HuH-7 (cell line): ENCODE measurements at regions not wholly inside any gene's neighbourhood (a gene's known extent, or its start where the extent isn't known, plus 50 kb on each side); places are given as distances from the start of the nearest gene placed in this dataset.
"Not testable (repeated sequence)": the region's sequence is repeated elsewhere in the genome, so short reads cannot be mapped to it uniquely, and the experiment has no call there.

Experiments used
- DNase-seq: peaks from one replicate; pipeline ENCODE4 v3.0.0; 2011; ENCODE audit warnings: low spot score

DNA sequence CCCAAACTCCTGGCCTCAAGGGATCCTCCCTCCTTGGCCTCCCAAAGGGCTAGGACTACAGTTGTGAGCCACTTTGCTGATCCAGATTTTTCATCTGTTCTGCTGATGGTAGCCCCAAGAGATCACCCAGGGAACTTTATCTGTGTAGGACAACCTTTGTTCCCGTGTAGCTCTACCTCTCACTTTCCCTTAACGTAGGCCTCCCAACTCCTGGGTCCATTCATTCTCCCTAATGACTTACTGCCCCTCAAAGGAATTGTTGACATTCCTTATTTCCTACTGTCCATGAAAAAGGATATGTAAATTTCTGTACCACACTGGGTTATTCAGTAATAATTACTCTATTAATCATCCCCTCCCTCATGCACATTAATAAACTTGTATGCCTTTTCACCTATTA, 51.0 kb upstream of the PHF24 start:
- DNase-seq, result no peak

DNA sequence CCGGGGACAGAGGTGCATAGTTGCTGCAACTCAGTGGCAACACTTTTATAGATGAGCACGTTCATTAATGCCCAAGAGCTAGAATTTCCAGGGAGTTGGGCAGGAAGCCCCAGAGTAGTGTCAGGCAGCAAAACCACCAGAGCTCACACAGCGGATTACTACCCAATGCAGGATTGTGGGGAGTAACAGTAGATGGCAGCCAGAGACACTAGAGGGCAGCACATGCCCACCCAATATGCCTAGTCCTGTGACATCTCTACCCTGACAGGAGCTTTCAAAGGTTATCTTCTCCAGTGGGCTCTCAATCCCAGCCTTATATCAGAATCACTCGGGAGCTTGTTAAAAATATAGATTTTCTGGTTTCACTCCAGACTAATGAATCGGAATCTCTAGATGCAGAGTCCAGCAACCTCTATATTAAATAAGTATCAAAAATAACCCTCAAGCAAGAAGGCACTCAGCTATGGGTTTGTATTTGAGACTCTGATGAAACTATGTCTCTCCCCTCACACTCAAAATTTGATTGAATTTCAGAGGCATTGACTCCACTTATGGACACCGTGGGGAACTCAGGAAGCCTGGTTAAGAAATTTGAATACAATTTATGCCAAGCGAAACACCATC, 58.4 kb upstream of the PHF24 start:
- peak; percentile 60 for DNase-seq

DNA sequence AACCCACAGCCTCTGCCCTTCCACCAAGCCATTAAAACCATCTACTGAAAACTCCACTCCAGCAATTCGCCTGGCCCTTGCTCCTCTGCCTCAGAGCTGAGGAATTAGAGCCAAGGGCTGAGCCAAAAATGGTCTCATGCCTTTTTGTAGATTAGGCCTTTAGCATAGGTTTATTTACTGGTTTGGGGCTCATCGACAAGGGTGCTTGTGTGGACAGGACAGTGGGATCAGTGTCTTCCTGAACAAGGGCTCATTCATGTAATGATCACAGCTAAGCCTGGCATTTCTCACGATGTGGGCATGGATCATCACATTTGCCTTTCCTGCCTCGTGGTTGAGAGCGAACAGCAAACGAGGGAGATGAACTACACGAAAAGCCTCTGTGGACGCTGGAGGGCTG, 59.2 kb upstream of the PHF24 start:
- no peak for DNase-seq

DNA sequence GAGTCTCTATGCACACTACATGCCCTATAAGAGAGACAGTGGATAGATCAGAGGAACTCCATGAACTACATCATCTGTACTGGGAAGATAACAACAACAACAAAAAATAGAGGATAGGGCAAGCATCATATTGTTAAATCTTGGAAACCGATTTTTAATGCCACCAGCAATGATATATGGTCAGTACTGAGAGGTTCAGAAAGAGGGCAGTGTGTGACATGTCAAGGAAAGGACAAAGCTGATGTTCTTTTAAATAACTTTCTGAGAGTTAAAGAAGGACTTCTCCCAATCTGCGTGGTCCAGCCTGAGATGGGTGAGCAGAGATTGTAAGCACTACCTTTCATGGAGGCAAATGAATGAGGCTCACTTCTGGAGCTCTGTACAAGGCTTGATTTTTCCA, 62.0 kb upstream of the PHF24 start:
- DNase-seq, result no peak

DNA sequence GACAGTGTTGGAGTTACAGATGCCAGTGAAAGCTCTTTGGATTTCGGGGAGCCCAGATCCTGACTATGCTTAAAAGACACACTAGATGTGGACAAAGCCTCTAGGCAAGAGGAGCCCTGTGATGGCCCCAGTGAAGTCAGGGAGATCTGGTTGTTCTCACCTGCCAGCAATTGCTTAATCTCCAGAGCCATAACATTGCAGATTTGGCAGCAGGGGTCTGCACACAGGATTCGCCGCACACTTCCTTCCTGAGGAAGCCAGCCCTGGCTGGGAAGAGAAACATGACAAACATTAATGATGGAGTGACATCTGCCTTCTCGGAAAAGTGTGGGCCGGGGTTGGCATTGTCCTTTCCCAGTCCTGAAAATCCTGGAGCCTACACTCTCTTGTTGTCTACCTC, 65.2 kb upstream of the PHF24 start:
- DNase-seq, result no peak

DNA sequence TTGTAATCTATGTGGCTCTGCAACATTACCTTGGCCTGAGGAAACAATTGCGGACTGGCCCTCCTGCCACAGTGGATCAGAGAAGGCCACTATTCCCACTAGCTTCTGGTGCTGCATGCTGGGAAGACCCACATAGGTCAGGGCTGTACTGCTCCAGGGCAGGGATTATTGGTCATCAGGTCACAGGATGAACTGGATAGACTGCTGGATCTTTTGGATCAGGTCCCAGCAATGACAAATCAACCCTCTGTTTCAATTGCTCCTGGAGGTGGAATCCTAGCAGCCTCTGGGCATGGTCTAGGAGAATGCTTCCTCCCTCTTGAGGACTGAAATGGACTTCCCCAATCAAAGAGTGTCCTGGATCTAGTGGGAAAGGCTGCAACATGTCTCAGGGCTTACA, 66.7 kb upstream of the PHF24 start:
- no peak for DNase-seq

DNA sequence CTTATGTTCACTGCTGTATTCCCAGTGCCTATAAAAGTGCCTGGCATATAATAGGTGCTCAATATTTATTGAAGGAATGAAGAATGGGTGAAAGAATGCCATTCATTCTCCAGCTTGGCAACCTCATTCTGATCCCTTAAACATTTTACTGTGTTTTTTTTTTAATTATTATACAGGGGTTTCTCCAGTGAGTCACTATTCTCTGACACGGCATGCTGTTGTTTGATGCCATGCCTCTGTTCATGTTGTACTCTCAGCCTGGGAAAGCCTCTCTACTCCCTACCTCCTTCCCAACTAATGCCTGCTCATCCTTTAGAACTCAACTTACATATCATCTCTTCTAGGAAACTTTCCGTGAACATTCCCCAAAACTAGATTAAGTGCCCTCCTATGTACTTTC, 70.2 kb upstream of the PHF24 start:
- no peak for DNase-seq

DNA sequence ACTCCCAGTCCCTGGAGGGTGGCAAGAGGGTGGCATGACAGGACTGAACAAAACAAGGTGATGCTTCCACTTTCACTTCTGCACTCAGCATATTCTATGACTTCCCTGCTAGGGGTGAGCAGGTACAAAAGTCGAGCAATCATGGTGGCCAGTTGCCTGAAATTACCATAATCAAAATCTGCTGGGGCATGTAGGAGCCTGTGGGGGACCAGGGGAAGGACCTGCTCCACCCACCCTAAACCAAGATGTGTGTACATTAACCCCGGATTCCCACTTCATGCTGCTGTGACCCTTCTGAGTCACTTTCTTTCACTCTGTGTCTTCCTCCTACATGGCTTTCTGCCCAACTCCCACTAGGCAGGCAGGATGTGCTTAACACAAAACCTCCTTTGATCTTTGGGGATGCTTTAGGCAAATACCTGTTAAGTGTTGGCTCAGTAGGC, 73.3 kb upstream of the PHF24 start:
- no peak for DNase-seq

DNA sequence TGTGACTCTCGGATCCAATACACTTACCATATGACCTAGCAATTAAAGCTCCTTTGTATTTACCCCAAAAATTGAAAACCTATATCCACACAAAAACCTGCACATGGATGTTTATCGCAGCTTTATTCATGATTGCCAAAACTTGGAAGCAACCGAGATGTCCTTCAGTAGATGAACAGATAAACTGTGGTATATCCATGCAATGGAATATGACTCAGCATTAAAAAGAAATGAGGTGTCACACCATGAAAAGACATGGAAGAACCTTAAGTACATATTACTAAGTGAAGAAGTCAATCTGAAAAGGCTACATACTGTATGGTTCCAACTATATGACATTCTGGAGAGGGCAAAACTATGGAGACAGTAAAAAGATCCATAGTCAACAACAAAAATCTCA, 82.0 kb upstream of the PHF24 start:
- DNase-seq, result no peak

DNA sequence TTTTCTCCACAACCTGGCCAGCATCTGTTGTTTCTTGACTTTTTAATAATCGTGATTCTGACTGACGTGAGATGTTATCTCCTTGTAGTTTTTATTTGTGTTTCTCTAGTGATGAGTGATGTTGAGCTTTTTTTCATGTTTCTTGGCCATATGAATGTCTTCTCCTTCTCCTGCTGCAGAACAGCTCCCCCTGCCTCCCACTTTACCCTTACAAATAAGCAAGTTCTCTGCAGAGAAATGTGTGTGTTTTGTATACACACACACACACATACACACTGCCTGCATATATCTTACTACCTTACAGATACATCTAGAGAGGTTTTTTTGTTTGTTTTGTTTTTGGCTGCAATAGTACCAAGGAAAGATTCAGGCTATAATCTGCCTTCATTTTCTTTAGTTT, 88.7 kb upstream of the PHF24 start:
- DNase-seq, result no peak

DNA sequence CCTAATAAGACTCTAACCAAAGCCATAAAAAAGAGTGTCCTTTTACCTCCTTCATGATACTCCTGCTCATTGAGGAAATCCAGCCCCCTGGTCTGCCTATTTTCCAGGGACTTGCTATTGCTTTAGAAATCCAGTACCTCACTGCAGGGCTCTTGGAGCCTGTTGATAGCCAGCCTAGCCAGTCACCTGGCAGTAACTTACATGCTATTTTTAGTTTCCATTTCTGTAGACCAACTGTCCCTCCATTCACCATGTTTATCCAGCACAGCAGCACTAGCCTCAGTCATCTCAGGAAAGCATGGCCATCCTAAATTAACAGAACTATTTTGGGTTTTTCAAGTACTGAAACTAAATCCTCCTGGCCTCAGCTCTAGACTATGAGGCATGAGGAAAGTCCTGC, 91.5 kb upstream of the PHF24 start:
- DNase-seq, result no peak

DNA sequence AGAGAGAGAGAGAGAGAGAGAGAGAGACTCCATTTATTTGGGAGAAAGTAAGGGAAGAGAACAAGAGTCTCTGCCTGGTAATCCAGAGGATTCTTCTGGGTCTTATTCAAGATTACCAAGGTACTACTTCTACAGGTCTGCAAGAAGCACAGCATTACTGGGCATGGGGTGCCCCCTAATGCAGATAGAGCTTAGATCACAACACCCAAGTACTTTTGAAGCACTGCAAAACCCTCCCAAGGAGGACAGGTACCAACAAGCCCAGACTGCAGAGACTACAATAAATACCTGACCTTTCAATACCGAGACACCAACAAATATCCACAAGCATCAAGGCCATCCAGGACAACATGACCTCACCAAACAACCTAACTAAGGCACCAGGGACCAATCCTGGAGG, 94.7 kb upstream of the PHF24 start:
- DNase-seq, result no peak

DNA sequence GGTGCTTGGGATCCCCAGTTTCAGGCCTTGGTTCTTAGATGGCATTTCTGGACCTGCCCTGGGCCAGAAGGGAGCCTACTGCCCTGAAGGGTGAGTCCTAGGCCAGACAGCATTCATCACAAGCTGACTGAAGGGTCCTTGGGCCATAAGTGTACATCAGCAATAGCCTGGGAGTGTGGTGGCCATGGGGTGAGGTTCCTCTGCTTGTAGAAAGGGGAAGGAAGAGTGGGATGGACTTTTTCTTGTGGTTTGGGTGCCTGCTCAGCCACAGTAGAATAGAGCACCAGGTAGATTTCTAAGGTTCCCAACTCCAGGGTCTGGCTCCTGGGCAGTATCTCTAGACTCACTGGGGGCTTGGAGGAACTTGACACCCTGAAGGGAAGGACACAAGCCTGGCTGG, 95.2 kb upstream of the PHF24 start:
- DNase-seq, result no peak

DNA sequence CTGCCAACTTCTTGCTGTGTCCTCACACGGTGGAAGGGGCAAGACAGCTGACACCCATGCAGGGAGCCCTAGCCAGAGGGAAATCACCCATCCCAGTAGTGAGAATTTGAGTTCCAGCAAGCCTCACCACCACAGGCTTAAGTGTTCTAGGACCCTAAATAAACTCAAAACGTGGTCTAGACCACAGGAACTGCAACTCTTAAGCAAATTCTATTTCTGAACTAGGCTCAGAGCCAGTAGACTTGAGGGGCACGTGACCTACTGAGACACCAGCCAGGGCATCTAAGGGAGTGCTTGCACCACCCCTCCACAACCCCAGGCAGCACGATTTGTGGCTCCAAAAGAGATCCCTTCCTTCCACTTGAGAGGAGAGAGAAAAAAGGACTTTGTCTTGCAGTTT, 96.0 kb upstream of the PHF24 start:
- DNase-seq, result no peak

DNA sequence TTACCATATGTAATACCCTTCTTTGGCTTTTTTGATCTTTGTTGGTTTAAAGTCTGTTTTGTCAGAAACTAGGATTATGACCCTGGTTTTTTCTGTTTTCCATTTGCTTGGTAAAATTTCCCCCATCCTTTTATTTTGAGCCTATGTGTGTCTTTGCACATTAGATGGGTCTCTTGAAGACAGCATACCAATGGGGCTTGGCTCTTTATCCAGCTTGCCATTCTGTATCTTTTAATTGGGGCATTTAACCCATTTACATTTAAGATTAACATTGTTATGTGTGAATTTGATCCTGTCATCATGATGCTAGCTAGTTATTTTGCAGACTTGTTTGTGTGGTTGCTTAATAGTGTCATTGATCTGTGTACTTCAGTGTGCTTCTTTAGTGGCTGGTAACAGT, 103.1 kb upstream of the PHF24 start:
- DNase-seq, result not testable (repeated sequence)

DNA sequence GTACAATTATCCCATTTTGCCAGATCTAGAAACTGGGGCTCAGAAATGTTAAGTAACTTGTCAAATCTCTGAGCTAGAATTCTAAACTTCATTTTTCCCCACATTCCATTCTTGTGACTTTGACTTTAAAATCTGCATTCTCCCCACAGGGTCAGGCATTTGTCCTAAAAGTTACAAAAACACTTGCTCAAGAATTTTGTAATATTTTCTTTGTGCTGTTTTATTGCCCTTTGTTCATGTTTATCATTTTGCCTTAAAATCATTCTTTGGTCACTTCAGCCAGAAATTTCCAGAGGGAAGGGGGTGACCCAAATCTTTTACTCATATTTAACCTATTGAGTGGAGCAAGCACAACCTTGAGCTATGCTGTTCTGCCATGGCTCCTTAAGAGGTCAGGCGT, 120.1 kb upstream of the CCL21 start:
- no peak for DNase-seq

DNA sequence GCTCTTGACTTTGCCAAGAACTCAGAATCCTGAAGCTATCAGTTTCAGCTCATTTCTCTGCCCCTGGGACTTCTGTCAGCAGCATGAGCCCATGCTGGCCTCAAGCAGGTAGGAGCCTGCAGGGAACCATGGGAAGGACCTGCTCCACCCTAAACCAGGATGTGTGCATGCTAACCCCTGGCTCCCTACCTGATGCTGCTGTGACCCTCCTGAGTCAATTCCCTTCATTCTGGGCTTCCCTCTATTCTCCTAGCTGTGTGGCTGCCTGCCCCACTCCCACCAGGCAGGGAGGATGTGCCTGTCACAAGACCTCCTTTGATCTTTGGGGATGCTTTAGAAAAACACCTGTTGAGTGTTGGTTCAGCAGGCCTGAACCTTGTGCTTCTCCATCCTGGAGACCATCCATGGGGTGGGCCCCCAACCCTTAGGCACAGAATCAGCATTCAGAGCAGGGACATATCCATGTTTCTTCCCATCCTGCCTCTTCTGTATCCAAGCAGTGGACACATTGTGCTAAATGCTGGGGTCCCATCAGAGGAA, 117.1 kb upstream of the CCL21 start:
- DNase-seq, result no peak

DNA sequence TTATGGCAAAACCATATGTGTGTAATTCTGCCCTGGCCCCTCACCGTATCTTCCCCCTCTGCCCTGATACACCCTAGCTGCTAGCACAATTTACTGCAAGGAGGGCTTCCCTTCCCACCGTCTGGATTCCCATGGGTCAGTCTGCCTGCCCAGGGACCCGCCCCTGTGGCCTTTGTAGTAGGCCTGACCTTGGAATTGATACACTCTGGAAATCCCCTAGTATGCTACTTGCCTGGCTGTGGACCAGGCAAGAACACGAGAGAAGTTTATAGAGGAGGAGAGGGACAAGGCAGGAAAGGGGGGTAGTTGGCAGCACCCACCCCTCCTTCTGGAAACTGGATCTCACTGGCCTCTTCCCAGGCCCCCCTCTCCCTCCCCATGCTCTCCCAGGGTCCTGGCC, 115.8 kb upstream of the CCL21 start:
- no peak for DNase-seq

DNA sequence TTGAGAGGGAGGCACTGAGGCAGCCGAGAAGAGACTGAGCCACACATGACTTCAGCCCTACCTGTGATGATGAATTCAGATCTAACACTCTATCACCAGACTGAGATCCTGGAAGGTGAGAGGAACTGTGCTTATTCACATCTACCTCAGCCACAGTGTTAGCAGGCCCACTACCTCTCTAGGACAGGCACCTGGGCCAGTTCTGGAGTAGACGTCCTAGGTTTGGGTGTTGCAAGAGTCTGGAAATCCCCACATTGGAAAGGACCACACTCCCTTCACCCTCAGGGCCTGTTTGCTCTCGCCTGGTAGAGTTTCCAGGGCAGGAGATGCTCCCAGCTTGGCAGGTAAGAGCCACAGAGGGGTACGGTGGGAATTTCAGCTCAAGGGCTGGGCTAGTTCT, 113.8 kb upstream of the CCL21 start:
- no peak for DNase-seq

DNA sequence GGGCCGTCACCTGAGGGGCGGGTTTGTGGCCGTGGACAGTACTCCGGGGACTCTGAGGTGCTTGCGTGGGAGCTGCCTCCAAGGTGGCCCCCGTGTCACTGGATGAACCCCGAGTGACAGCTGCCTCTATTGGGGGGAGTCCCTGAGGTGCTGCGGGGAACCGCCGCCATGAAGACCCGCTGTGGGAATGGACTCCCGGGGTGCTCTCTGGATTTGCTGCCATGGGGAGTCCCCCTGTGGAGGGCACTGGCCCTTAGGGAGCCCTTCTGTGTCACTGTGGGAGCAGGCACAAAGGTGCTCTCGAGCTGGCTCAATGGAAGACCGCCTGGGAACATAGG, 100.2 kb upstream of the CCL21 start:
- DNase-seq, result no peak

DNA sequence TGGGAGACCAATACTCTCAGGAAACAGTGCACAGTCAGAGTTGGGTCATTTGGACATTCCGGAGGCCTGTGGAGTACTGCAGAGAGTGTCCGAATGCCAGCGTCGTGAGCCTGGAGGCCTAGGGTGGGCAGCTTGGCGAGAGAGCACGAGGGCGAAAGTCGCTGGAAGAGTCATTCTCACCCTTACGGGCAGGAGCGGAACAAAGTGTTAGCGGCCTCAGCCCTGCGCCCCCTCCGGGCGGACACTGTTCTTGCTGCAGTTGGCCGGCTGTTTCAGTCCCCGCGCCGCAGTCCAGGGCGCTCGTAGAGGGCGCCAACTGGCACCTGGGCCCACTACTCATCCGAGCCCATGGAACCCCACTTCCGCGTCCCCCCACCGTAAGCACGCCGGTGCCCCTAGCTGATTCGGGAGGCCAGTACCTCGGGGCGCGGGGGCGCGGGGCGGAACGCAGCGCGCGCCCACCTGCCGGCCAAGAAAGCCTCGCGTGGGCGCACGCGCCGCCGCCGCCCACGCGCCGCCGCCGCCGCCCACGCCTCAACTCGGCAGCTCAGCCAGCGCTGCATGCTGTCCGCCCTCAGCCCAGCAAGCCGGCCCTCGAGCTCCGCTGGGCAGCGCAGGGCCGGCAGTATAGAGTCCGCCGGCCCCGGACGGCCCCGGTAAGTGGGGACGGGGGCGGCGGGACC, 99.7 kb upstream of the CCL21 start:
- DNase-seq, result no peak

DNA sequence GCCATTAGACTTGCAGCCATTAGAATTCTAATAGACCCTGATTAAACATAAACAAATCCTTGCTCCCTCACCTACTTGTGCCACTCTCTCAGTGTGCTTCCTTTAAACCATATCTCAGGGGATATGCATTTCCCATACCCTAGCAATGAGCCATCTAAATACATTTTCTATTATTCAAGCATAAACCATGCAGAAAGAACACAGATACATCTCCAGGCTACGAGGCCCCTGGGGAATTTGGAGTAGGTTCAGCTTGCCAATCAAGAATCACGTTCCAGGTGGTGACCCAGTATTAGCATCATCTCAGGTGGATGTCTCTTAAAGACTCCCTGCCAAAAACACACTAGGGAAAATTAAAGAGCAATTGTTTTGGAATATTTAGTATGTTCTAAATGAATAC, 93.0 kb upstream of the CCL21 start:
- DNase-seq, result no peak

DNA sequence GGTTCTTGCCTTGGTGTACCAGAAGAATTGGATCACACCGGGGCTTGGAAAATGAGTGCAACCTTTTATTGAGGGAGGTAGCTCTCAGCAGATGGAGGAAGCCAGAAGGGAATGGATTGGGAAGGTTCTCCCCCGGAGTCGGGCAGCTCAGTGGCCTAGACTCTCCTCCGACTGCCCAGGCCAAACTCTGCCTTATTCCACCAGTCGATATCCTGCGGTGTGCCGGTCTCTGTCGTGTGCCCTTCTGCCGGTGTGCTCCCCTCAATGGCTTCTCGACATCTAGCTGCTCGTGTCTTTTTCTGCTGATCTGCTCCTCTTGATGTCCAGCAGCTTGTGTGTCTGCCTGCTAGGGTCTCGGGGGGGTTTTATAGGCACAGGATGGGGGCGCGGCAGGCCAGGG, 87.4 kb upstream of the CCL21 start:
- DNase-seq, result no peak

DNA sequence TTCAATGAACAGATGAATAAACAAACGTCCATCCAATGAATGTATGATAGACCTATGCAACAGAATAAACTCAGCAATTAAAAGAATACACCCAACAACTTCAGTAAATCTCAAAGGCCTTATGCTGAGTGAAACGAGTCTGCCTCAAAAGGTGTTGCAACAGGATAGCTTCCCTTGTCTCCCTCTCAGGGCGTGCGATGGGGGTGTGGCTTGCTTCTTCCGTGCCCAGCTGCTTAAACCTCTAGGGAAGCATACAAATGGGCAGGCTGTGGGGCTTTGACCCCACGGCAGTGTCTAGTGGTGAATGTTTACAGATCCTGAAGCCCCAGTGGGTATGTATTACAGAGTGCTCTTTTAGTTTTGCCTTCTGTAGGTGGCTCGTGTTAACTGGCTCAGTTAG, 87.0 kb upstream of the CCL21 start:
- no peak for DNase-seq
